Mammary epithelial cell (primary cell): ENCODE measurements at regions not wholly inside any gene's neighbourhood (a gene's known extent, or its start where the extent isn't known, plus 50 kb on each side); places are given as distances from the start of the nearest gene placed in this dataset.

Experiments used
- EZH2 ChIP-seq: IDR thresholded peaks from 2 replicates; pipeline ENCODE4 v1.6.1; 2012; ENCODE audit warnings: low read length, inconsistent platforms, borderline replicate concordance
- TF ChIP-seq, protein P1 (sequence below), 2 donors: IDR thresholded peaks in 1 of 2; conservative IDR thresholded peaks in 1 of 2; 2 replicates each; pipeline ENCODE4 v1.5.1; 2011 to 2012; ENCODE audit warnings: inconsistent platforms in 2 of 2, low read length in 2 of 2, mild to moderate bottlenecking in 2 of 2, control low read depth in 1 of 2, low read depth in 1 of 2; ENCODE audit not compliant: insufficient read depth in 1 of 2; ENCODE audit errors: extremely low read depth in 1 of 2

DNA sequence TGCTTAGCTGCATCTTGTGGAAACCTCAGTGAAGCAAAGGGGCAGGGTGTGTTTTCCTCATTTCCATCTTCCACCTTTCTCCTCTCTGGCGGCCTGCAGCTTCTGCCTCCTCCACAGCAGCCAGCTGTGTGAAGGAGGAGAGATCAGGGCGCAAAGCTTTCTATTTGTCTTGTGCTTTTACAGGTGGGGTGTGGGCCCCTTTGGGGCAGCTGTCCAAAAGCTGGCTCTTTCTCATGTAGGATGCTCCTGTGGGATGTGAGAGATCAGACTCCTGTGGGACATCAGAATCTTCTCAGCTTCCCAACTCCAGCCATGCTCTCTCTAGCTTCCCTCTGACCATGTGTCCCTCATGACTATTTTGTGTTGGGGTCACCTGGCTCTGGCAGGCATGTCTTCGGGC is 227.1 kb downstream of the MID1 start:
- TF ChIP-seq, protein P1, sequence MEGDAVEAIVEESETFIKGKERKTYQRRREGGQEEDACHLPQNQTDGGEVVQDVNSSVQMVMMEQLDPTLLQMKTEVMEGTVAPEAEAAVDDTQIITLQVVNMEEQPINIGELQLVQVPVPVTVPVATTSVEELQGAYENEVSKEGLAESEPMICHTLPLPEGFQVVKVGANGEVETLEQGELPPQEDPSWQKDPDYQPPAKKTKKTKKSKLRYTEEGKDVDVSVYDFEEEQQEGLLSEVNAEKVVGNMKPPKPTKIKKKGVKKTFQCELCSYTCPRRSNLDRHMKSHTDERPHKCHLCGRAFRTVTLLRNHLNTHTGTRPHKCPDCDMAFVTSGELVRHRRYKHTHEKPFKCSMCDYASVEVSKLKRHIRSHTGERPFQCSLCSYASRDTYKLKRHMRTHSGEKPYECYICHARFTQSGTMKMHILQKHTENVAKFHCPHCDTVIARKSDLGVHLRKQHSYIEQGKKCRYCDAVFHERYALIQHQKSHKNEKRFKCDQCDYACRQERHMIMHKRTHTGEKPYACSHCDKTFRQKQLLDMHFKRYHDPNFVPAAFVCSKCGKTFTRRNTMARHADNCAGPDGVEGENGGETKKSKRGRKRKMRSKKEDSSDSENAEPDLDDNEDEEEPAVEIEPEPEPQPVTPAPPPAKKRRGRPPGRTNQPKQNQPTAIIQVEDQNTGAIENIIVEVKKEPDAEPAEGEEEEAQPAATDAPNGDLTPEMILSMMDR (conservative IDR thresholded peaks at IDR 0.05 in 1 of 2, IDR thresholded peaks at IDR 0.05 in 1 of 2; ENCODE audit: extremely low read depth in 1 of 2, insufficient read depth in 1 of 2, low read depth in 1 of 2, low read length in 2 of 2): no peak
- TF ChIP-seq EZH2: no peak
